Prostate gland (tissue), 2 donors: ENCODE measurements at regions not wholly inside any gene's neighbourhood (a gene's known extent, or its start where the extent isn't known, plus 50 kb on each side); places are given as distances from the start of the nearest gene placed in this dataset.

ENCODE experiments used
- DNase-seq: peaks from one replicate; pipeline ENCODE4 v3.0.0-alpha.2; 2019; ENCODE audit warnings: low spot score
- H3K27ac ChIP-seq, 2 donors: fragments of 200-600 bp; sonication (generic); 2 replicates each; pipeline ENCODE4 v1.5.1; 2017 to 2019
- H3K27me3 ChIP-seq: fragments of 200-600 bp; sonication (generic); replicated peaks from 2 replicates; pipeline ENCODE4 v1.5.1; 2019; ENCODE audit not compliant: insufficient read depth
- H3K36me3 ChIP-seq, 2 donors: fragments of 200-600 bp; sonication (generic); 1 replicate in 1 of 2; 2 replicates in 1 of 2; pipeline versions ENCODE4 v1.5.1 to v1.8.1; 2017 to 2019
- H3K4me1 ChIP-seq: fragments of 200-600 bp; sonication (generic); replicated peaks from 2 replicates; pipeline ENCODE4 v1.5.1; 2019
- H3K4me3 ChIP-seq, 2 donors: fragments of 200-600 bp; sonication (generic); 2 replicates each; pipeline ENCODE4 v1.5.1; 2017 to 2019
- H3K9me3 ChIP-seq: fragments of 200-600 bp; sonication (generic); 2 replicates; pipeline ENCODE4 v1.5.1; 2017
- CTCF ChIP-seq, 4 experiments: fragments of 200-600 bp in 2 of 4; fragments of 450-650 bp in 2 of 4; sonication (generic) in 2 of 4; IDR thresholded peaks; 1 replicate in 3 of 4; 2 replicates in 1 of 4; pipeline ENCODE4 v1.5.1; 2016 to 2019; ENCODE audit warnings: antibody characterized with exemption in 4 of 4, mild to moderate bottlenecking in 2 of 4, moderate library complexity in 2 of 4
- POLR2A ChIP-seq: fragments of 450-650 bp; IDR thresholded peaks from one replicate; pipeline ENCODE4 v1.6.1; 2016; ENCODE audit warnings: antibody characterized with exemption, mild to moderate bottlenecking
- POLR2AphosphoS5 ChIP-seq: sonication (generic); formaldehyde crosslinking; IDR thresholded peaks from one replicate; pipeline ENCODE4 v1.6.1; 2017; ENCODE audit warnings: antibody characterized with exemption
- WGBS: methylation state at CpG from one replicate; pipeline ENCODE4 v1.1.5; 2018; 5-methylcytosine and 5-hydroxymethylcytosine counted together
- intact Hi-C: fragments of 100-400 bp; cut with DNase I; formaldehyde crosslinking; loops from one replicate; pipeline ENCODE4 v1.14.2; 2022

- DNase-seq: no peak
- intact Hi-C loops: no loop called here
- H3K36me3 ChIP-seq: no peaks in the 10 kb centered on the region
- H3K27me3 ChIP-seq: no peaks in the 10 kb centered on the region
- H3K9me3 ChIP-seq: no peaks in the 10 kb centered on the region
- 79% methylated on average over 3 of the region's 3 CpGs for WGBS
- H3K27ac ChIP-seq: no peak overlapping the region
- H3K4me3 ChIP-seq: no peak overlapping the region
- TF ChIP-seq POLR2AphosphoS5 (no peak), POLR2A (no peak), CTCF (IDR thresholded peaks at IDR 0.05) (no peak)
- no peaks in the 10 kb centered on the region for H3K4me1 ChIP-seq
Measured at GRCh38 chr2:195521589-195521988, 135.4 kb upstream of the SLC39A10 start.

- H3K4me1 ChIP-seq: no peaks in the 10 kb centered on the region
- H3K4me3 ChIP-seq: no peak overlapping the region
- intact Hi-C loops: no loop called here
- no peaks in the 10 kb centered on the region for H3K9me3 ChIP-seq
- WGBS: 68% methylated on average over 5 of the region's 5 CpGs
- DNase-seq: no peak
- H3K27me3 ChIP-seq: no peaks in the 10 kb centered on the region
- TF ChIP-seq CTCF (IDR thresholded peaks at IDR 0.05): no peak
- no peak for TF ChIP-seq POLR2A
- no peak for TF ChIP-seq POLR2AphosphoS5
- H3K36me3 ChIP-seq: no peaks in the 10 kb centered on the region
- no peak overlapping the region for H3K27ac ChIP-seq
Measured at GRCh38 chr2:195520671-195521155, 136.3 kb upstream of the SLC39A10 start.

- no peak for DNase-seq
- intact Hi-C loops: no loop called here
- Histone ChIP-seq H3K36me3 (no peaks in the 10 kb centered on the region), H3K27me3 (no peaks in the 10 kb centered on the region), H3K4me3 (no peak overlapping the region), H3K4me1 (no peaks in the 10 kb centered on the region), H3K9me3 (no peaks in the 10 kb centered on the region), H3K27ac (no peak overlapping the region)
- 97% methylated on average over 12 of the region's 24 CpGs for WGBS
- no peak for TF ChIP-seq POLR2AphosphoS5
- TF ChIP-seq CTCF (IDR thresholded peaks at IDR 0.05): no peak
Measured at GRCh38 chr2:195515551-195515950, 141.5 kb upstream of the SLC39A10 start.

GRCh38 chr2:195514365-195514764 is 142.7 kb upstream of the SLC39A10 start:
- no peaks in the 10 kb centered on the region for H3K9me3 ChIP-seq
- TF ChIP-seq POLR2A (no peak), POLR2AphosphoS5 (no peak), CTCF (IDR thresholded peaks at IDR 0.05) (no peak)
- 87% methylated on average over 2 of the region's 2 CpGs for WGBS
- intact Hi-C loops: no loop called here
- H3K27me3 ChIP-seq: no peaks in the 10 kb centered on the region
- no peaks in the 10 kb centered on the region for H3K4me1 ChIP-seq
- no peak overlapping the region for H3K27ac ChIP-seq
- no peak for DNase-seq
- H3K36me3 ChIP-seq: no peaks in the 10 kb centered on the region
- no peak overlapping the region for H3K4me3 ChIP-seq

GRCh38 chr2:195513119-195513518 is 143.9 kb upstream of the SLC39A10 start:
- H3K27ac ChIP-seq: no peak overlapping the region
- H3K4me3 ChIP-seq: no peak overlapping the region
- 77% methylated on average over 9 of the region's 9 CpGs for WGBS
- no peaks in the 10 kb centered on the region for H3K27me3 ChIP-seq
- H3K4me1 ChIP-seq: no peaks in the 10 kb centered on the region
- H3K9me3 ChIP-seq: no peaks in the 10 kb centered on the region
- intact Hi-C loops: no loop called here
- no peak for TF ChIP-seq POLR2A
- no peak for DNase-seq
- no peaks in the 10 kb centered on the region for H3K36me3 ChIP-seq
